GM13977 (cell line): ENCODE measurements at regions not wholly inside any gene's neighbourhood (a gene's known extent, or its start where the extent isn't known, plus 50 kb on each side); places are given as distances from the start of the nearest gene placed in this dataset.
"Not testable (repeated sequence)": the region's sequence is repeated elsewhere in the genome, so short reads cannot be mapped to it uniquely, and the experiment has no call there.

Experiments
- DNase-seq: peaks from one replicate; pipeline ENCODE4 v3.0.0; 2012; ENCODE audit warnings: low spot score
- CTCF ChIP-seq: IDR thresholded peaks from 2 replicates; pipeline ENCODE4 v1.5.1; 2012; ENCODE audit warnings: mild to moderate bottlenecking, control low read depth; ENCODE audit not compliant: insufficient read depth; ENCODE audit errors: extremely low read depth, missing control alignments
- in situ Hi-C: fragments of 300-500 bp; cut with MboI; formaldehyde crosslinking; loops from one replicate; pipeline ENCODE4 v1.12.0; 2022; ENCODE audit warnings: low sequenced_read_pairs, low pct_unique_long_range_greater_than_20kb, mixed read lengths, inconsistent platforms; ENCODE audit not compliant: unreplicated experiment

GRCh38 chr5:145466533-145466932, 368.6 kb downstream of the PRELID2 start:
- no peak for DNase-seq
- in situ Hi-C loops: no loop called here
- no peak for TF ChIP-seq CTCF

GRCh38 chr5:145465474-145466263, 369.5 kb downstream of the PRELID2 start:
- in situ Hi-C loops: no loop called here
- no peak for TF ChIP-seq CTCF
- no peak for DNase-seq

GRCh38 chr5:145464171-145464570, 371.0 kb downstream of the PRELID2 start:
- DNase-seq: no peak
- no peak for TF ChIP-seq CTCF
- in situ Hi-C loops: no loop called here

GRCh38 chr5:145463634-145464033, 371.5 kb downstream of the PRELID2 start:
- no peak for DNase-seq
- in situ Hi-C loops: no loop called here
- TF ChIP-seq CTCF: no peak

GRCh38 chr5:145462525-145462924, 372.6 kb downstream of the PRELID2 start:
- TF ChIP-seq CTCF: no peak
- DNase-seq: no peak
- in situ Hi-C loops: no loop called here

GRCh38 chr5:145450286-145450885, 384.8 kb downstream of the PRELID2 start:
- no peak for TF ChIP-seq CTCF
- no peak for DNase-seq
- in situ Hi-C loops: no loop called here

GRCh38 chr5:145449794-145450193, 385.3 kb downstream of the PRELID2 start:
- no peak for TF ChIP-seq CTCF
- DNase-seq: no peak
- in situ Hi-C loops: no loop called here

GRCh38 chr5:145446875-145447274, 388.3 kb downstream of the PRELID2 start:
- DNase-seq, in situ Hi-C loops: not testable (repeated sequence)
